ENCODE measurements at regions not wholly inside any gene's neighbourhood (a gene's known extent, or its start where the extent isn't known, plus 50 kb on each side); places are given as distances from the start of the nearest gene placed in this dataset.

GRCh38 chr18:43663159-43663558 is 385.9 kb upstream of the SYT4 start:
- TF ChIP-seq CTCF (optimal IDR thresholded peaks at IDR 0.05 in 1 of 3, IDR thresholded peaks at IDR 0.05 in 1 of 3, conservative IDR thresholded peaks at IDR 0.05 in 1 of 3; ENCODE audit: extremely low read depth in 1 of 3, insufficient read depth in 2 of 3, low read length in 3 of 3) (no peak), EZH2 (IDR thresholded peaks at IDR 0.05; ENCODE audit: low read length) (no peak)

Data from keratinocyte (primary cell).